GM23338 (cell line): ENCODE measurements at regions not wholly inside any gene's neighbourhood (a gene's known extent, or its start where the extent isn't known, plus 50 kb on each side); places are given as distances from the start of the nearest gene placed in this dataset.

Experiments used
- ATAC-seq: fragments of 200-7000 bp; cut with Tn5 transposase; 3 replicates; pipeline ENCODE4 v1.9.1; 2020
- DNase-seq: peaks from one replicate; pipeline ENCODE4 v3.0.0-alpha.2; 2015; ENCODE audit warnings: low spot score
- H2AFZ ChIP-seq: fragments of 200-600 bp; sonication (generic); 2 replicates; pipeline ENCODE4 v1.8.0; 2016; ENCODE audit warnings: antibody characterized with exemption, mild to moderate bottlenecking, moderate library complexity
- H3F3A ChIP-seq: fragments of 200-600 bp; sonication (generic); replicated peaks from 2 replicates; pipeline ENCODE4 v1.8.0; 2017; ENCODE audit warnings: antibody characterized with exemption, mixed run types, low read depth
- H3K27ac ChIP-seq: fragments of 200-600 bp; sonication (generic); 2 replicates; pipeline ENCODE4 v1.6.1; 2016; ENCODE audit warnings: low read depth
- H3K27me3 ChIP-seq: fragments of 200-600 bp; sonication (generic); 2 replicates; pipeline ENCODE4 v1.8.0; 2016; ENCODE audit warnings: mild to moderate bottlenecking, mixed run types, moderate library complexity; ENCODE audit not compliant: insufficient read depth
- H3K36me3 ChIP-seq: fragments of 200-600 bp; sonication (generic); 2 replicates; pipeline ENCODE4 v1.8.0; 2016; ENCODE audit warnings: mild to moderate bottlenecking; ENCODE audit not compliant: insufficient read depth
- H3K4me1 ChIP-seq: fragments of 200-600 bp; sonication (generic); 2 replicates; pipeline ENCODE4 v1.8.0; 2016; ENCODE audit warnings: mild to moderate bottlenecking, moderate library complexity; ENCODE audit not compliant: insufficient read depth
- H3K4me2 ChIP-seq: fragments of 200-600 bp; sonication (generic); 2 replicates; pipeline ENCODE4 v1.7.1; 2017; ENCODE audit warnings: mixed run types
- H3K4me3 ChIP-seq: fragments of 200-600 bp; sonication (generic); 2 replicates; pipeline ENCODE4 v1.6.1; 2016; ENCODE audit warnings: mixed run types
- H3K79me2 ChIP-seq: fragments of 200-600 bp; sonication (generic); replicated peaks from 2 replicates; pipeline ENCODE4 v1.8.0; 2017; ENCODE audit warnings: mild to moderate bottlenecking; ENCODE audit not compliant: insufficient read depth
- H3K9me2 ChIP-seq: fragments of 200-600 bp; sonication (generic); 2 replicates; pipeline ENCODE4 v1.8.0; 2017; ENCODE audit not compliant: insufficient read depth
- H4K20me1 ChIP-seq: fragments of 200-600 bp; sonication (generic); replicated peaks from 2 replicates; pipeline ENCODE4 v1.8.0; 2017; ENCODE audit warnings: mild to moderate bottlenecking; ENCODE audit not compliant: insufficient read depth
- H3K27ac Mint-ChIP-seq: 2 replicates; pipeline ENCODE4 v1.8.0; 2020; ENCODE audit warnings: inconsistent platforms, mild to moderate bottlenecking, moderate library complexity, mixed read lengths
- H3K27me3 Mint-ChIP-seq: 3 replicates; pipeline ENCODE4 v1.8.0; 2022; ENCODE audit warnings: low read depth, mild to moderate bottlenecking, moderate library complexity, mixed read lengths, inconsistent platforms; ENCODE audit not compliant: insufficient read depth, poor library complexity
- H3K36me3 Mint-ChIP-seq: 3 replicates; pipeline ENCODE4 v1.8.0; 2021; ENCODE audit warnings: low read depth, mild to moderate bottlenecking, inconsistent platforms, moderate library complexity, mixed read lengths
- H3K4me1 Mint-ChIP-seq: 3 replicates; pipeline ENCODE4 v1.8.0; 2020; ENCODE audit warnings: mild to moderate bottlenecking, inconsistent platforms, mixed read lengths
- H3K4me3 Mint-ChIP-seq: 3 replicates; pipeline ENCODE4 v1.8.0; 2021; ENCODE audit warnings: moderate library complexity, mild to moderate bottlenecking, inconsistent platforms, mixed read lengths
- H3K9me3 Mint-ChIP-seq: 3 replicates; pipeline ENCODE4 v1.8.0; 2020; ENCODE audit warnings: moderate library complexity, mild to moderate bottlenecking, inconsistent platforms, mixed read lengths
- CREB1 ChIP-seq: fragments of 250-450 bp; sonication (Bioruptor Pico); IDR thresholded peaks from 2 replicates; pipeline ENCODE4 v1.5.0; 2020; ENCODE audit warnings: low read depth, mild to moderate bottlenecking, moderate library complexity
- CTCF ChIP-seq, 2 experiments: fragments of 200-600 bp in 1 of 2; sonication (generic) in 1 of 2; conservative IDR thresholded peaks; 2 replicates each; pipeline versions ENCODE4 v1.5.1 to v1.6.1; 2016 to 2017; ENCODE audit warnings: antibody characterized with exemption in 2 of 2, low read depth in 2 of 2, mild to moderate bottlenecking in 2 of 2, moderate library complexity in 1 of 2
- ETS1 ChIP-seq: IDR thresholded peaks from 2 replicates; pipeline ENCODE4 v1.6.1; 2016; ENCODE audit warnings: antibody characterized with exemption
- EZH2 ChIP-seq: fragments of 200-600 bp; sonication (generic); IDR thresholded peaks from one replicate; pipeline ENCODE4 v1.8.0; 2017; ENCODE audit warnings: antibody characterized with exemption, mild to moderate bottlenecking, low read depth; ENCODE audit not compliant: unreplicated experiment
- EZH2phosphoT487 ChIP-seq: fragments of 200-600 bp; sonication (generic); IDR thresholded peaks from one replicate; pipeline ENCODE4 v1.8.1; 2018; ENCODE audit warnings: antibody characterized with exemption; ENCODE audit not compliant: unreplicated experiment
- JUNB ChIP-seq: IDR thresholded peaks from one replicate; pipeline ENCODE4 v1.6.1; 2016; ENCODE audit warnings: antibody characterized with exemption; ENCODE audit not compliant: unreplicated experiment
- NANOG ChIP-seq: IDR thresholded peaks from 2 replicates; pipeline ENCODE4 v1.6.1; 2016; ENCODE audit warnings: antibody characterized with exemption, borderline replicate concordance
- POLR2AphosphoS5 ChIP-seq: IDR thresholded peaks from 2 replicates; pipeline ENCODE4 v1.6.1; 2016; ENCODE audit warnings: antibody characterized with exemption, low read depth
- REST ChIP-seq: IDR thresholded peaks from one replicate; pipeline ENCODE4 v1.6.1; 2018; ENCODE audit warnings: antibody characterized with exemption; ENCODE audit not compliant: unreplicated experiment
- STAT1 ChIP-seq: IDR thresholded peaks from one replicate; pipeline ENCODE4 v1.6.1; 2016; ENCODE audit warnings: antibody characterized with exemption; ENCODE audit not compliant: unreplicated experiment
- ZNF114 ChIP-seq: fragments of 250-450 bp; sonication (Bioruptor Pico); IDR thresholded peaks from 2 replicates; pipeline ENCODE4 v1.5.0; 2020; ENCODE audit warnings: mild to moderate bottlenecking, moderate library complexity
- ZNF331 ChIP-seq: fragments of 250-450 bp; sonication (Bioruptor Pico); IDR thresholded peaks from 2 replicates; pipeline ENCODE4 v1.5.0; 2020; ENCODE audit warnings: low read depth, mild to moderate bottlenecking, moderate library complexity
- ZNF462 ChIP-seq: fragments of 250-450 bp; sonication (Bioruptor Pico); IDR thresholded peaks from 2 replicates; pipeline ENCODE4 v1.5.0; 2020; ENCODE audit warnings: mild to moderate bottlenecking, moderate library complexity

GRCh38 chrY:21073079-21073478 lies 317.2 kb downstream of the RPS4Y2 start:
- Histone ChIP-seq H3K27ac (no peak overlapping the region), H3K36me3 (no peaks in the 10 kb centered on the region), H3F3A (no peaks in the 10 kb centered on the region), H2AFZ (no peak overlapping the region), H3K79me2 (no peaks in the 10 kb centered on the region), H3K4me1 (no peaks in the 10 kb centered on the region), H3K27me3 (no peaks in the 10 kb centered on the region), H4K20me1 (no peaks in the 10 kb centered on the region), H3K4me3 (no peak overlapping the region), H3K4me2 (no peak overlapping the region), H3K9me2 (no peaks in the 10 kb centered on the region)
- DNase-seq (no peak), ATAC-seq (no peak)
- H3K4me1 Mint-ChIP-seq = no peaks in the 10 kb centered on the region
- peaks cover 2% of the 10 kb centered on the region; the same call in 1 of the 3 replicates for H3K36me3 Mint-ChIP-seq
- H3K27ac Mint-ChIP-seq = no peak overlapping the region
- TF ChIP-seq REST = no peak
- TF ChIP-seq ETS1 = no peak
- TF ChIP-seq CTCF (conservative IDR thresholded peaks at IDR 0.05; ENCODE audit: low read depth in 2 of 2) = no peak
- TF ChIP-seq STAT1 = no peak
- TF ChIP-seq EZH2phosphoT487 = no peak
- TF ChIP-seq ZNF114 = no peak
- no peak for TF ChIP-seq CREB1
- TF ChIP-seq ZNF331 (CRISPR knock-in tag) = no peak
- no peak for TF ChIP-seq ZNF462 (CRISPR knock-in tag)
- no peak for TF ChIP-seq JUNB
- TF ChIP-seq EZH2 = no peak
- no peak for TF ChIP-seq POLR2AphosphoS5
- no peak for TF ChIP-seq NANOG
- H3K27me3 Mint-ChIP-seq = no peaks in the 10 kb centered on the region
- peaks cover 69% of the 10 kb centered on the region for H3K9me3 Mint-ChIP-seq
- no peak overlapping the region for H3K4me3 Mint-ChIP-seq
